Mesendoderm (in vitro differentiated cells): ENCODE measurements at regions not wholly inside any gene's neighbourhood (a gene's known extent, or its start where the extent isn't known, plus 50 kb on each side); places are given as distances from the start of the nearest gene placed in this dataset.

Source experiments
- DNase-seq: peaks from one replicate; pipeline ENCODE4 v3.0.0; 2013
- H2AK5ac ChIP-seq: 2 replicates; pipeline ENCODE4 v1.6.1; 2013; ENCODE audit warnings: low read length, inconsistent platforms
- H2BK120ac ChIP-seq: 2 replicates; pipeline ENCODE4 v1.6.1; 2013; ENCODE audit warnings: low read depth, mild to moderate bottlenecking, low read length, moderate library complexity, mixed read lengths
- H2BK15ac ChIP-seq: replicated peaks from 2 replicates; pipeline ENCODE4 v1.6.1; 2013; ENCODE audit warnings: low read depth, mild to moderate bottlenecking, moderate library complexity
- H2BK5ac ChIP-seq: 2 replicates; pipeline ENCODE4 v1.6.1; 2013; ENCODE audit warnings: low read length, inconsistent platforms
- H3K18ac ChIP-seq: 2 replicates; pipeline ENCODE4 v1.6.1; 2013; ENCODE audit warnings: mild to moderate bottlenecking, low read length, mixed read lengths
- H3K23ac ChIP-seq: one replicate; pipeline ENCODE4 v1.6.1; 2013; ENCODE audit warnings: low read length
- H3K27ac ChIP-seq: 2 replicates; pipeline ENCODE4 v1.5.1; 2013; ENCODE audit warnings: low read depth, mild to moderate bottlenecking, inconsistent platforms, low read length, moderate library complexity
- H3K27me3 ChIP-seq: 2 replicates; pipeline ENCODE4 v1.6.1; 2013; ENCODE audit warnings: low read length, control low read depth, mild to moderate bottlenecking, inconsistent platforms; ENCODE audit not compliant: insufficient read depth, poor library complexity
- H3K36me3 ChIP-seq: 2 replicates; pipeline ENCODE4 v1.6.1; 2013; ENCODE audit warnings: low read length, inconsistent platforms; ENCODE audit not compliant: control insufficient read depth, insufficient read depth
- H3K4ac ChIP-seq: one replicate; pipeline ENCODE4 v1.6.1; 2013; ENCODE audit warnings: low read depth, mild to moderate bottlenecking, low read length, moderate library complexity
- H3K4me1 ChIP-seq: 2 replicates; pipeline ENCODE4 v1.6.1; 2013; ENCODE audit warnings: low read depth, low read length, inconsistent platforms; ENCODE audit not compliant: control insufficient read depth
- H3K4me2 ChIP-seq: 2 replicates; pipeline ENCODE4 v1.6.1; 2013; ENCODE audit warnings: low read length
- H3K4me3 ChIP-seq: 2 replicates; pipeline ENCODE4 v1.5.1; 2013; ENCODE audit warnings: mild to moderate bottlenecking, low read length
- H3K56ac ChIP-seq: one replicate; pipeline ENCODE4 v1.6.1; 2013; ENCODE audit warnings: low read length
- H3K79me1 ChIP-seq: 2 replicates; pipeline ENCODE4 v1.6.1; 2013; ENCODE audit warnings: low read length, inconsistent platforms
- H3K79me2 ChIP-seq: 2 replicates; pipeline ENCODE4 v1.6.1; 2013; ENCODE audit warnings: mild to moderate bottlenecking, low read length; ENCODE audit not compliant: control insufficient read depth, insufficient read depth
- H3K9ac ChIP-seq: 2 replicates; pipeline ENCODE4 v1.6.1; 2013; ENCODE audit warnings: low read length, inconsistent platforms
- H4K5ac ChIP-seq: one replicate; pipeline ENCODE4 v1.6.1; 2013; ENCODE audit warnings: low read length
- H4K8ac ChIP-seq: one replicate; pipeline ENCODE4 v1.6.1; 2013; ENCODE audit warnings: low read depth, mild to moderate bottlenecking, control low read depth, low read length, moderate library complexity
- WGBS: extraction: QIAGEN DNeasy Blood & Tissue Kit; methylation state at CpG from one replicate; pipeline ENCODE4 v1.1.7; 2013; ENCODE audit warnings: low lambda C conversion rate, missing lambda C conversion rate; ENCODE audit not compliant: insufficient coverage; ENCODE audit errors: extremely low coverage; 5-methylcytosine and 5-hydroxymethylcytosine counted together

DNA sequence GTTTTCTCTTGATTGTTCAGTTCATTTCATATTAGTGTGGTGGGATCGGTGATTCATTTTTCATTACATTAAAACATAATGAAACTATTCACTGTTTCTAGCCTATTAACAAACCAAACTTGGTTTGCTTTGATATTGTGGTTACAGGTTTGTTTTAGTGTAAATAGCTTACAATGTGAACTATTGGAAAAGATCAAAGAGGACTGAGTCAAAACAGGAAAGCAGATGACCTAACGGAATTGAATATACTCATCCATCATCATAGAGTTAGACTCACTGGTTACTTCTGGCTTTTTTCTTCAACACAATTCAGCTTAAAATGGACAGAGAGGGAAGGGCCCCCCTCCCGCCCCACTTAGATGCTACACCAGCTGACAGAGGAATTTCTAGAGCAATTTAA, 616.2 kb upstream of the AADAT start:
- no peak overlapping the region for H3K9ac ChIP-seq
- H3K27me3 ChIP-seq: no peaks in the 10 kb centered on the region
- H3K4ac ChIP-seq: no peak overlapping the region
- no peak for DNase-seq
- no peaks in the 10 kb centered on the region for H3K79me1 ChIP-seq
- no peak overlapping the region for H2BK5ac ChIP-seq
- H3K18ac ChIP-seq: no peak overlapping the region
- no peak overlapping the region for H3K23ac ChIP-seq
- H2BK15ac ChIP-seq: no peak overlapping the region
- no peak overlapping the region for H4K5ac ChIP-seq
- no peak overlapping the region for H2BK120ac ChIP-seq
- H3K4me1 ChIP-seq: no peaks in the 10 kb centered on the region
- no peaks in the 10 kb centered on the region for H3K79me2 ChIP-seq
- no peak overlapping the region for H3K27ac ChIP-seq
- H4K8ac ChIP-seq: no peak overlapping the region
- WGBS: no CpG with 5 or more reads among the region's 3 CpGs
- no peak overlapping the region for H2AK5ac ChIP-seq
- no peak overlapping the region for H3K4me2 ChIP-seq
- no peak overlapping the region for H3K56ac ChIP-seq
- H3K4me3 ChIP-seq: no peak overlapping the region
- H3K36me3 ChIP-seq: no peaks in the 10 kb centered on the region

GRCh38 chr4:170700064-170700463, 610.3 kb upstream of the AADAT start:
- no peaks in the 10 kb centered on the region for H3K36me3 ChIP-seq
- no CpG with 5 or more reads among the region's 5 CpGs for WGBS
- H3K27ac ChIP-seq: no peak overlapping the region

DNA sequence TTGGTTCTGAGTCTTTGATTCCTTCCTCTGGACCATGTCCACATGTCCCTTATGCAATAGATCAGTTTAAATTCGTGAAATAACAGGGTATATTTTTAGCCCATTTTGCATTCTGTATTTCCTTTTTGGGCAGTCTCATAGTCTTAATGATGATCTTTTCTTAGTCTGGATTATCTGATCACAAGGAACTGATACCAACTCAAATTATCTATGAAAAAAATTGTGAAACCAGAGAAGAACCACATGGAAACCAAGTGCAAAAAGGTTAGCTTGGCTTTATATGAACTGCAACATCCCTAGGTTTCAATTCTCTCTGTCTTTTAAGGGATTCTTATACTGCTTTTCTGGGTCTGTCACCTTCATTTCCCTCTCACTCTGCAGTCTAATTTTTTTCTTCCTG, 608.6 kb upstream of the AADAT start:
- H3K27me3 ChIP-seq: no peaks in the 10 kb centered on the region
- H2AK5ac ChIP-seq: no peak overlapping the region
- H2BK5ac ChIP-seq: no peak overlapping the region
- H3K4ac ChIP-seq: no peak overlapping the region
- no peak overlapping the region for H3K4me2 ChIP-seq
- H3K27ac ChIP-seq: no peak overlapping the region
- H3K18ac ChIP-seq: no peak overlapping the region
- no peak for DNase-seq
- no peaks in the 10 kb centered on the region for H3K79me2 ChIP-seq
- H3K56ac ChIP-seq: no peak overlapping the region
- no peak overlapping the region for H3K9ac ChIP-seq
- no peak overlapping the region for H3K4me3 ChIP-seq
- WGBS: no CpG with 5 or more reads among the region's 1 CpG
- no peaks in the 10 kb centered on the region for H3K36me3 ChIP-seq
- H2BK120ac ChIP-seq: no peak overlapping the region
- no peak overlapping the region for H4K5ac ChIP-seq
- no peaks in the 10 kb centered on the region for H3K79me1 ChIP-seq
- no peak overlapping the region for H4K8ac ChIP-seq
- H3K23ac ChIP-seq: no peak overlapping the region
- peak overlapping the region; percentile 6 for H2BK15ac ChIP-seq
- no peaks in the 10 kb centered on the region for H3K4me1 ChIP-seq

More at GRCh38 chr4:170700064-170700463, 610.3 kb upstream of the AADAT start:
- no peak for DNase-seq
- H4K5ac ChIP-seq: no peak overlapping the region
- H4K8ac ChIP-seq: no peak overlapping the region
- no peak overlapping the region for H2BK5ac ChIP-seq
- H3K4me3 ChIP-seq: no peak overlapping the region
- no peaks in the 10 kb centered on the region for H3K79me1 ChIP-seq
- H3K18ac ChIP-seq: no peak overlapping the region
- H3K9ac ChIP-seq: no peak overlapping the region
- H3K4me2 ChIP-seq: no peak overlapping the region
- no peak overlapping the region for H2AK5ac ChIP-seq
- no peaks in the 10 kb centered on the region for H3K79me2 ChIP-seq
- H3K4ac ChIP-seq: no peak overlapping the region
- H3K23ac ChIP-seq: no peak overlapping the region
- H3K4me1 ChIP-seq: no peaks in the 10 kb centered on the region
- no peak overlapping the region for H2BK15ac ChIP-seq
- no peak overlapping the region for H2BK120ac ChIP-seq
- no peaks in the 10 kb centered on the region for H3K27me3 ChIP-seq
- no peak overlapping the region for H3K56ac ChIP-seq

- Histone ChIP-seq H3K79me2 (no peaks in the 10 kb centered on the region), H3K27me3 (no peaks in the 10 kb centered on the region), H3K79me1 (no peaks in the 10 kb centered on the region), H2BK120ac (no peak overlapping the region), H3K4ac (no peak overlapping the region), H3K23ac (no peak overlapping the region), H4K8ac (no peak overlapping the region), H2BK5ac (no peak overlapping the region), H3K36me3 (no peaks in the 10 kb centered on the region), H2BK15ac (no peak overlapping the region), H2AK5ac (no peak overlapping the region), H3K4me1 (no peaks in the 10 kb centered on the region), H3K4me2 (no peak overlapping the region), H3K4me3 (no peak overlapping the region), H3K18ac (no peak overlapping the region), H3K56ac (no peak overlapping the region), H3K9ac (no peak overlapping the region), H3K27ac (no peak overlapping the region), H4K5ac (no peak overlapping the region)
- DNase-seq: no peak
- WGBS: no CpG with 5 or more reads among the region's 2 CpGs
Measured at GRCh38 chr4:170697845-170698244, 608.1 kb upstream of the AADAT start.

DNA sequence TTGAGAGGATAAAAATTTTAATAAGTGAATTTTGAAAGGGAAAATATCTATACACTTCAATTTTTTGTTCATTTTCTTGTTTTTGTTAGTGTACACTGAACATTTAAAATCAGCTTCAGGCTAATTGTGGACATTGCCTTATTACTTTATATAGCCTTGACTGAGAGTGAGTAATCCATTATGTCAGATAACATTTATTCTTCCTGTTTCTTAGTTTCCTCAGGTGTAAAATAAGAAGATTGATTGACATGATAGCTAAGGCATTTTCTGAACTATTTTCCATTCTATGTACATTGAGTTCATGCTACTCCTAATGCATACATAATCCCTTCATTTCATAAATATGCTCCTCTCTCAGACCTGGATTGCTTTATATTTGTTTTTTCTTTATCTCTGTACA, 607.3 kb upstream of the AADAT start:
- no peaks in the 10 kb centered on the region for H3K79me1 ChIP-seq
- no peak overlapping the region for H3K4ac ChIP-seq
- H3K27me3 ChIP-seq: no peaks in the 10 kb centered on the region
- no peak overlapping the region for H2BK120ac ChIP-seq
- H3K4me1 ChIP-seq: no peaks in the 10 kb centered on the region
- no peak overlapping the region for H2BK15ac ChIP-seq
- H4K8ac ChIP-seq: no peak overlapping the region
- no peak overlapping the region for H2BK5ac ChIP-seq
- H4K5ac ChIP-seq: no peak overlapping the region
- H2AK5ac ChIP-seq: no peak overlapping the region
- no peak overlapping the region for H3K18ac ChIP-seq
- no peaks in the 10 kb centered on the region for H3K79me2 ChIP-seq
- no peak overlapping the region for H3K56ac ChIP-seq
- H3K23ac ChIP-seq: no peak overlapping the region
- H3K36me3 ChIP-seq: no peaks in the 10 kb centered on the region
- H3K27ac ChIP-seq: no peak overlapping the region
- no peak overlapping the region for H3K4me2 ChIP-seq
- DNase-seq: no peak
- no peak overlapping the region for H3K4me3 ChIP-seq
- no peak overlapping the region for H3K9ac ChIP-seq

DNA sequence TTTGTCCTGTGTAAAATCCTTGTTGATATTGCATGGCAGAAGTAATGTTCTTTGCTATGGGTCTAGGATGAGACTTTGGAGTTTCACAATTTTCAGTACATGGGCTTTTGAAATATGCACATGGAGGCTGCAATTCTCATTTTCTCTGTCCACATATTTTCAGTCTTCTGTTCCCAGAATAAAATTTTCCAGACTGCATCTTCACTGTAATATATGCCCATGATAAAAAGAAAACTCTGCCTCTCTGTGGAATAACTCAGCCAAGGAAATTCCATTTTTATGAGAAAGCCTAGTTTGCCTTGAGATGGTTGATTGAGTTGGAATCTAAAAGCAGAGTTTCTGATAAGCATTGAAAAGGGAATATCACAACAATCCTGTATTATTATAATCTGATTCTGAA, 601.4 kb upstream of the AADAT start:
- H3K4ac ChIP-seq: no peak overlapping the region
- no peak overlapping the region for H2AK5ac ChIP-seq
- no peak overlapping the region for H4K5ac ChIP-seq
- H3K36me3 ChIP-seq: no peaks in the 10 kb centered on the region
- no peak overlapping the region for H3K9ac ChIP-seq
- H3K79me1 ChIP-seq: no peaks in the 10 kb centered on the region
- H3K4me2 ChIP-seq: no peak overlapping the region
- no peak overlapping the region for H4K8ac ChIP-seq
- no peak for DNase-seq
- H2BK5ac ChIP-seq: no peak overlapping the region
- H3K79me2 ChIP-seq: no peaks in the 10 kb centered on the region
- H3K4me1 ChIP-seq: no peaks in the 10 kb centered on the region
- no peak overlapping the region for H3K4me3 ChIP-seq
- no peak overlapping the region for H3K23ac ChIP-seq
- no peaks in the 10 kb centered on the region for H3K27me3 ChIP-seq
- H3K27ac ChIP-seq: no peak overlapping the region
- H2BK120ac ChIP-seq: no peak overlapping the region
- H3K18ac ChIP-seq: no peak overlapping the region
- H2BK15ac ChIP-seq: no peak overlapping the region
- H3K56ac ChIP-seq: no peak overlapping the region
